ENCODE measurements at regions not wholly inside any gene's neighbourhood (a gene's known extent, or its start where the extent isn't known, plus 50 kb on each side); places are given as distances from the start of the nearest gene placed in this dataset.

DNA sequence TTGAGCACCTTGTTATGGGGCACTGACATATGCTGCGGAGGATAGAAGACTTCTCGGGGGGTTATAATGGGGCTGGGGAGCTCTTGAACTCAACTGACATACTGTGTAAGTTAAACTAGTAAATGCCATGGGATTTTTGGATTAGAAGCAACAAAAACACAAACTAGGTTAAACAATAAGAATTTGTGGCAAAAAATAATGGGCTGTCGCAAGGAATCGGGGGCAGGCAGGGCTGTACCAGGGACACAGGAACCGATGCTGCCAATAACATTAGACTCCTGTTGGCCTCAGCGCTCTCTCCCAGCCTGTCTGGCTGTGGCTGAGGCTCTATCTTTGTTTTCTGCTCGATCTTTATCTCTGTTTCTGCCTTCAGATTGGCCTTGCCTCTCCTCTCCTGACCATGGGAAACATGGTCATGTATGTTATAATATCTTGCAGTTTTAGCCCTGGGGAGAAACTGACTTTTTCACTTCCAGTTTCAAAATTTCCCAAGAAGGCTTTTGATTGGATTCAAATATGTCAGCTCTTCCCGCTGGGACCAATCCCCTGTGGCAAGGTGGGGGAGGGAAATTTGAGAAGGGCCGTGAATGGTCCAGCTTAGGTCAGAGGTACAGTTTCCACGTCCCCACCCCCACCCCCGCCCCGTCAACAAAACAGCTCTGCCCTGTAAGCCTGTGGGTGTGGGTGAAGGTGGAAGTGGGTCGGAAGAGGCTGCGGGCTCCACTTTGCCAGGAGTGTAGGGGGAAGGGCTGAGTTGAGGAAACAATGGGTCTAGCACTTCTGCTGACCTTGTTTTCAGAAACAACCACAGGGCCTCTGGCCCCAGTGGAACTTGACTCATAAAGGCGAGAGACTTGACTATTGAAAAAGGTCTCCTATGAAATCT lies 161.1 kb upstream of the TBL1XR1 start:
- H3K36me3 ChIP-seq (replicated peaks in 1 of 2; ENCODE audit: control insufficient read depth in 1 of 2, insufficient read depth in 2 of 2, low read length in 2 of 2), result no peaks in the 10 kb centered on the region
- ATAC-seq (peak; percentile 79), FAIRE-seq (peak; percentile 79), DNase-seq (ENCODE audit: low spot score) (peak; percentile 97)
- peaks cover 68% of the 10 kb centered on the region for H3K4me1 ChIP-seq (ENCODE audit: insufficient read depth, low read length)
- under 1% methylated on average over 14 of the region's 15 CpGs for WGBS (ENCODE audit: low lambda C conversion rate)
- no peaks in the 10 kb centered on the region for H4K20me1 ChIP-seq (ENCODE audit: insufficient read depth, low read length)
- no peaks in the 10 kb centered on the region for H3K9me3 ChIP-seq (ENCODE audit: low read length)
- intact Hi-C loops (cut with micrococcal nuclease; ENCODE audit: unreplicated experiment), result loop anchor here (1.0 to 5.0 kb wide), 5 partner anchors 20 to 464 kb away; no protein-coding TSS in a partner anchor
- CTCF ChIA-PET (ENCODE audit: low intra/inter-chr PET ratio, low total read pairs), result no interaction called here
- H3K27me3 ChIP-seq (ENCODE audit: control insufficient read depth in 1 of 2, insufficient read depth in 2 of 2, low read length in 2 of 2), result no peaks in the 10 kb centered on the region
- no peaks in the 10 kb centered on the region for H3K79me2 ChIP-seq (ENCODE audit: insufficient read depth, low read length)
- TSS peak; percentile 92 for BruUV-seq (replicated peaks)
- peak overlapping the region; percentile 95 for H3K4me2 ChIP-seq (ENCODE audit: low read depth, low read length)
- peak overlapping the region; percentile 93 for H3K27ac ChIP-seq (ENCODE audit: extremely low read length, insufficient read depth, low read length)
- H3K9ac ChIP-seq (ENCODE audit: insufficient read depth, low read depth, low read length), result peak overlapping the region; percentile 84
- POLR2A ChIA-PET, result interaction anchor here (0.8 to 4.4 kb wide), 11 partner anchors 9 to 469 kb away, joined by 3 to 125 read pairs (median 5); partner anchors contain the start of gene TBL1XR1
- no peak overlapping the region for H2AFZ ChIP-seq (ENCODE audit: low read length)
- in situ Hi-C loops (cut with HindIII; ENCODE audit: extremely low pct_ligation_motif_present, low pct_unique_long_range_greater_than_20kb), result loop anchor here (5.0 kb wide), 1 partner anchor 161 kb away; the partner anchor contains the start of gene TBL1XR1
- H3K4me3 ChIP-seq (replicated peaks in 1 of 3; ENCODE audit: insufficient read depth in 1 of 3, low read depth in 2 of 3, low read length in 3 of 3), result peak overlapping the region; percentile 60 to 77 (median 64)
- no peak for TF ChIP-seq AHR (CRISPR knock-in tag; IDR thresholded peaks at IDR 0.05)
- 0 out of 2 replicates have a peak, but pooled peaks have one; percentile 26 for TF ChIP-seq GATA4 (IDR thresholded peaks at IDR 0.05; ENCODE audit: borderline replicate concordance, low read depth)
- TF ChIP-seq ZNF180 (CRISPR knock-in tag; IDR thresholded peaks at IDR 0.05; ENCODE audit: borderline replicate concordance, low read depth), result no peak
- no peak for TF ChIP-seq ZNF24 (IDR thresholded peaks at IDR 0.05)
- TF ChIP-seq ZNF232 (CRISPR knock-in tag; IDR thresholded peaks at IDR 0.05; ENCODE audit: borderline replicate concordance), result no peak
- no peak for TF ChIP-seq FOSL2 (CRISPR knock-in tag; IDR thresholded peaks at IDR 0.05)
- no peak for TF ChIP-seq NCOA1 (CRISPR knock-in tag; IDR thresholded peaks at IDR 0.05)
- TF ChIP-seq ZFP82 (CRISPR knock-in tag; IDR thresholded peaks at IDR 0.05; ENCODE audit: borderline replicate concordance), result 0 out of 2 replicates have a peak, but pooled peaks have one; percentile 36
- no peak for TF ChIP-seq ZNF615 (CRISPR knock-in tag; IDR thresholded peaks at IDR 0.05; ENCODE audit: borderline replicate concordance)
- TF ChIP-seq, protein P1, sequence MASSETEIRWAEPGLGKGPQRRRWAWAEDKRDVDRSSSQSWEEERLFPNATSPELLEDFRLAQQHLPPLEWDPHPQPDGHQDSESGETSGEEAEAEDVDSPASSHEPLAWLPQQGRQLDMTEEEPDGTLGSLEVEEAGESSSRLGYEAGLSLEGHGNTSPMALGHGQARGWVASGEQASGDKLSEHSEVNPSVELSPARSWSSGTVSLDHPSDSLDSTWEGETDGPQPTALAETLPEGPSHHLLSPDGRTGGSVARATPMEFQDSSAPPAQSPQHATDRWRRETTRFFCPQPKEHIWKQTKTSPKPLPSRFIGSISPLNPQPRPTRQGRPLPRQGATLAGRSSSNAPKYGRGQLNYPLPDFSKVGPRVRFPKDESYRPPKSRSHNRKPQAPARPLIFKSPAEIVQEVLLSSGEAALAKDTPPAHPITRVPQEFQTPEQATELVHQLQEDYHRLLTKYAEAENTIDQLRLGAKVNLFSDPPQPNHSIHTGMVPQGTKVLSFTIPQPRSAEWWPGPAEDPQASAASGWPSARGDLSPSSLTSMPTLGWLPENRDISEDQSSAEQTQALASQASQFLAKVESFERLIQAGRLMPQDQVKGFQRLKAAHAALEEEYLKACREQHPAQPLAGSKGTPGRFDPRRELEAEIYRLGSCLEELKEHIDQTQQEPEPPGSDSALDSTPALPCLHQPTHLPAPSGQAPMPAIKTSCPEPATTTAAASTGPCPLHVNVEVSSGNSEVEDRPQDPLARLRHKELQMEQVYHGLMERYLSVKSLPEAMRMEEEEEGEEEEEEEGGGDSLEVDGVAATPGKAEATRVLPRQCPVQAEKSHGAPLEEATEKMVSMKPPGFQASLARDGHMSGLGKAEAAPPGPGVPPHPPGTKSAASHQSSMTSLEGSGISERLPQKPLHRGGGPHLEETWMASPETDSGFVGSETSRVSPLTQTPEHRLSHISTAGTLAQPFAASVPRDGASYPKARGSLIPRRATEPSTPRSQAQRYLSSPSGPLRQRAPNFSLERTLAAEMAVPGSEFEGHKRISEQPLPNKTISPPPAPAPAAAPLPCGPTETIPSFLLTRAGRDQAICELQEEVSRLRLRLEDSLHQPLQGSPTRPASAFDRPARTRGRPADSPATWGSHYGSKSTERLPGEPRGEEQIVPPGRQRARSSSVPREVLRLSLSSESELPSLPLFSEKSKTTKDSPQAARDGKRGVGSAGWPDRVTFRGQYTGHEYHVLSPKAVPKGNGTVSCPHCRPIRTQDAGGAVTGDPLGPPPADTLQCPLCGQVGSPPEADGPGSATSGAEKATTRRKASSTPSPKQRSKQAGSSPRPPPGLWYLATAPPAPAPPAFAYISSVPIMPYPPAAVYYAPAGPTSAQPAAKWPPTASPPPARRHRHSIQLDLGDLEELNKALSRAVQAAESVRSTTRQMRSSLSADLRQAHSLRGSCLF (CRISPR knock-in tag; IDR thresholded peaks at IDR 0.05; ENCODE audit: borderline replicate concordance), result no peak
- no peak for TF ChIP-seq ZNF567 (CRISPR knock-in tag; IDR thresholded peaks at IDR 0.05; ENCODE audit: borderline replicate concordance)
- TF ChIP-seq SIX1 (CRISPR knock-in tag; IDR thresholded peaks at IDR 0.05; ENCODE audit: borderline replicate concordance), result peak; percentile 74; the same call in 1 of the 2 replicates
- no peak for TF ChIP-seq PRMT3 (CRISPR knock-in tag; IDR thresholded peaks at IDR 0.05; ENCODE audit: borderline replicate concordance, low read depth)
